A673 (cell line): ENCODE measurements at regions not wholly inside any gene's neighbourhood (a gene's known extent, or its start where the extent isn't known, plus 50 kb on each side); places are given as distances from the start of the nearest gene placed in this dataset.

ENCODE experiments used
- BruUV-seq: library from RNA; stranded (reverse); fragments of 400-500 nt; replicated peaks from 2 replicates; lab custom pipeline; 2021; lab: Mats Ljungman, UMichigan
- CTCF ChIA-PET: fragments of 300-600 bp; sonication (Branson Sonifier 250); formaldehyde crosslinking; loops from one replicate; lab custom pipeline; 2022; ENCODE audit warnings: antibody characterized with exemption; lab: Charles Lee
- POLR2A ChIA-PET: fragments of 300-600 bp; sonication (Branson Sonifier 250); formaldehyde crosslinking; loops from one replicate; lab custom pipeline; 2022; ENCODE audit warnings: antibody characterized with exemption; ENCODE audit not compliant: low non-redundant PET; lab: Charles Lee
- DNase-seq: peaks from one replicate; pipeline ENCODE4 v3.0.0-alpha.2; 2015; ENCODE audit warnings: low spot score
- H3K27ac ChIP-seq: fragments of 200-600 bp; sonication (generic); 2 replicates; pipeline ENCODE4 v1.5.1; 2016; ENCODE audit warnings: mixed run types, low read depth, mild to moderate bottlenecking, mixed read lengths, antibody characterized with exemption, low read length; ENCODE audit not compliant: poor library complexity, severe bottlenecking
- H3K27me3 ChIP-seq: fragments of 200-600 bp; sonication (generic); replicated peaks from 2 replicates; pipeline ENCODE4 v1.6.1; 2017; ENCODE audit warnings: mixed run types, low read depth, mild to moderate bottlenecking, mixed read lengths, antibody characterized with exemption, low read length; ENCODE audit not compliant: insufficient read depth, poor library complexity
- H3K36me3 ChIP-seq: fragments of 200-600 bp; sonication (generic); 2 replicates; pipeline ENCODE4 v1.6.1; 2016; ENCODE audit warnings: mixed run types, mild to moderate bottlenecking, mixed read lengths, antibody characterized with exemption, low read length; ENCODE audit not compliant: insufficient read depth, poor library complexity, severe bottlenecking
- H3K4me1 ChIP-seq: fragments of 200-600 bp; sonication (generic); 2 replicates; pipeline ENCODE4 v1.6.1; 2017; ENCODE audit warnings: mixed run types, mild to moderate bottlenecking, mixed read lengths, antibody characterized with exemption, low read length; ENCODE audit not compliant: insufficient read depth, poor library complexity, severe bottlenecking
- H3K4me3 ChIP-seq: fragments of 200-600 bp; sonication (generic); 2 replicates; pipeline ENCODE4 v1.5.1; 2016; ENCODE audit warnings: low read depth, mixed run types, mild to moderate bottlenecking, mixed read lengths, low read length; ENCODE audit not compliant: poor library complexity, severe bottlenecking
- H3K9me3 ChIP-seq: fragments of 200-600 bp; sonication (generic); 2 replicates; pipeline ENCODE4 v1.6.1; 2016; ENCODE audit warnings: mixed run types, low read depth, mild to moderate bottlenecking, mixed read lengths, antibody characterized with exemption, low read length; ENCODE audit not compliant: poor library complexity, severe bottlenecking
- CTCF ChIP-seq: fragments of 300-800, 200-600 bp; sonication (generic); conservative IDR thresholded peaks from 2 replicates; pipeline ENCODE4 v1.5.1; 2017; ENCODE audit warnings: low read depth, mild to moderate bottlenecking, antibody characterized with exemption, low read length, moderate library complexity, mixed read lengths
- EZH2 ChIP-seq: fragments of 200-600 bp; sonication (generic); IDR thresholded peaks from 2 replicates; pipeline ENCODE4 v1.6.1; 2017; ENCODE audit warnings: borderline replicate concordance, low read depth, mild to moderate bottlenecking, mixed read lengths, antibody characterized with exemption, low read length; ENCODE audit not compliant: poor library complexity, severe bottlenecking
- intact Hi-C: fragments of 100-400 bp; cut with micrococcal nuclease; formaldehyde crosslinking; loops from one replicate; pipeline ENCODE4 v1.10.0; 2022; ENCODE audit not compliant: unreplicated experiment

- ChIA-PET CTCF (interaction anchor here (0.6 kb wide), 1 partner anchor 129 kb away, joined by 9 read pairs; no protein-coding TSS in a partner anchor), POLR2A (no interaction called here)
- no peak overlapping the region for H3K4me3 ChIP-seq
- no peaks in the 10 kb centered on the region for H3K36me3 ChIP-seq
- H3K9me3 ChIP-seq: no peaks in the 10 kb centered on the region
- H3K27ac ChIP-seq: no peak overlapping the region
- TF ChIP-seq CTCF: no peak
- no peaks in the 10 kb centered on the region for H3K4me1 ChIP-seq
- DNase-seq: no peak
- no TSS peak for BruUV-seq
- intact Hi-C loops: no loop called here
- H3K27me3 ChIP-seq: no peaks in the 10 kb centered on the region
Observed at GRCh38 chrX:40249582-40249981, 151.8 kb upstream of the BCOR start.

- H3K27me3 ChIP-seq: no peaks in the 10 kb centered on the region
- ChIA-PET POLR2A (no interaction called here), CTCF (no interaction called here)
- intact Hi-C loops: no loop called here
- no peaks in the 10 kb centered on the region for H3K4me1 ChIP-seq
- no peak overlapping the region for H3K27ac ChIP-seq
- BruUV-seq: no TSS peak
- H3K9me3 ChIP-seq: no peaks in the 10 kb centered on the region
- no peak for DNase-seq
- TF ChIP-seq CTCF (no peak), EZH2 (no peak)
- H3K36me3 ChIP-seq: no peaks in the 10 kb centered on the region
- no peak overlapping the region for H3K4me3 ChIP-seq
Observed at GRCh38 chrX:40248822-40249221, 151.1 kb upstream of the BCOR start.

GRCh38 chrX:40247848-40248622 is 150.3 kb upstream of the BCOR start:
- TF ChIP-seq CTCF: no peak
- no peak for TF ChIP-seq EZH2
- Histone ChIP-seq H3K4me1 (no peaks in the 10 kb centered on the region), H3K4me3 (no peak overlapping the region), H3K9me3 (no peaks in the 10 kb centered on the region), H3K27ac (no peak overlapping the region), H3K36me3 (no peaks in the 10 kb centered on the region), H3K27me3 (no peaks in the 10 kb centered on the region)
- ChIA-PET CTCF (interaction anchor here (0.6 kb wide), 1 partner anchor 19 kb away, joined by 5 read pairs; no protein-coding TSS in a partner anchor), POLR2A (no interaction called here)
- no peak for DNase-seq
- BruUV-seq: no TSS peak
- intact Hi-C loops: no loop called here
